ENCODE measurements at regions not wholly inside any gene's neighbourhood (a gene's known extent, or its start where the extent isn't known, plus 50 kb on each side); places are given as distances from the start of the nearest gene placed in this dataset.

GRCh38 chr1:56382929-56383328 lies 196.4 kb downstream of the PLPP3 start:
- ChIA-PET CTCF (no interaction called here), POLR2A (no interaction called here)
- TF ChIP-seq CTCF (IDR thresholded peaks at IDR 0.05; ENCODE audit: insufficient read depth, low read length, missing control alignments), result no peak
- DNase-seq (ENCODE audit: low read depth, low spot score), result no peak
- H3K4me3 ChIP-seq (ENCODE audit: low read depth, low read length), result no peak overlapping the region

DNA sequence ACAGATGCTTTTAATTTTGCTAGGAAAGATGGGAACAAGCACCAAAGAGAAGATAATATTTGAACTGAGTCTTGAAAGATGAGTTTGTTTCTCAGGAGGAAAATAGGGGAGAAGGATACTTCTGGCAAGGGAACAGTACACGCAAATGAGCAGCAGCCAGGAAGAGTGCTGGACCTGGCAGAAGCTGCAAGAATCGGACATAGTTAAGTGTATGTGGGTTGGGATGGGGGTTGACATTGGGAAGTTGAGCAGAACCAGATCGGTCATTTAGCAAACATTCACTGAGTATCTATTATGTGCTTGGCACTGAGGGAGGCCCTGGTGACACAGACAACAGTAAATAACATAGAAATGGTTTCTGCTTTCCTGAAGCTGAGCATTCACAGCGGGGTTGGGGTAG lies 198.8 kb downstream of the PLPP3 start:
- H3K4me3 ChIP-seq (ENCODE audit: low read depth, low read length), result no peak overlapping the region
- POLR2A ChIA-PET, result no interaction called here
- DNase-seq (ENCODE audit: low read depth, low spot score), result no peak
- TF ChIP-seq CTCF (IDR thresholded peaks at IDR 0.05; ENCODE audit: insufficient read depth, low read length, missing control alignments), result no peak
- CTCF ChIA-PET, result no interaction called here

- no peak for DNase-seq (ENCODE audit: low read depth, low spot score)
- TF ChIP-seq CTCF (IDR thresholded peaks at IDR 0.05; ENCODE audit: insufficient read depth, low read length, missing control alignments), result no peak
- ChIA-PET CTCF (no interaction called here), POLR2A (no interaction called here)
- no peak overlapping the region for H3K4me3 ChIP-seq (ENCODE audit: low read depth, low read length)
These were observed 200.9 kb downstream of the PLPP3 start for GRCh38 chr1:56378341-56379070.

- no peak overlapping the region for H3K4me3 ChIP-seq (ENCODE audit: low read depth, low read length)
- DNase-seq (ENCODE audit: low read depth, low spot score), result no peak
- POLR2A ChIA-PET, result no interaction called here
- TF ChIP-seq CTCF (IDR thresholded peaks at IDR 0.05; ENCODE audit: insufficient read depth, low read length, missing control alignments), result no peak
- CTCF ChIA-PET, result no interaction called here
These were observed 201.9 kb downstream of the PLPP3 start for GRCh38 chr1:56377431-56377830.

DNA sequence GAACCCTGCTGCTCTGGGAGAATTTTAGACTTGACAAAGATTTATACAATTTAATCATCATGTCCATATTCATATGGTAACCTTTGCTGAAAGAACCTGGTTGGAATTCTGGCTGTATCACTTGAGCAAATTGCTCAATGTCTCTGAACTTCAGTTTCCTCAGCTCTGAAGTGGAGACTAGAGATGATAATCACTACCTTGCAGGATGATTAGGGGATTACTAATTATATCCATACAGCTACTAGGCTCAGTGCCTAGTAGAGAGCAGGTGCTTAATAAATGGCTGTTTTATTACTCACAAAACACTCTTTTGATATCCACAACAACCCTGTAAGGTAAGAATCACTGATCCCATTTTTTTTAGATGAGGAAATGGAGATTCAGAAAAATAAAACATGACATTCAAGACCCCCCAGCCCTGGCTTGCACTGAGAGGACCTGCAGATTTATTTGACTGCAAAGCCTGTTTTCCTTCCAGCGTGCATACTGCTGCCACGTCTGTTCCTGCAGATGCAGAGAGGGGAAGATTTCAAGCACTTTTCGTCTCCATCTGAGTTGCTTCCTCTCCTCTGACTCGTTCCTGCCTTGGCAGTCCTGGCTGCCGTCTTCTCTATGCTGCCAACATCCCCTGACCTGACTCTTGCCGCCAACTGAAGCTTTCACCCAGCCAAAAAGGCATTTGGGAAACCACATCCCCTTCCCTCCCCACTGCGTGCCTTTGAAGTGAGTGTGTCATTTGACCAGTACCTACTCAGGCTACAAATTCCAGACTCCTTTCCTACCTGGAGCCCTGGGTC lies 203.0 kb downstream of the PLPP3 start:
- no peak for TF ChIP-seq CTCF (IDR thresholded peaks at IDR 0.05; ENCODE audit: insufficient read depth, low read length, missing control alignments)
- ChIA-PET CTCF (no interaction called here), POLR2A (no interaction called here)
- DNase-seq (ENCODE audit: low read depth, low spot score), result no peak
- H3K4me3 ChIP-seq (ENCODE audit: low read depth, low read length), result no peak overlapping the region

GRCh38 chr1:56375326-56375804 lies 204.0 kb downstream of the PLPP3 start:
- no peak for TF ChIP-seq CTCF (IDR thresholded peaks at IDR 0.05; ENCODE audit: insufficient read depth, low read length, missing control alignments)
- ChIA-PET POLR2A (no interaction called here), CTCF (no interaction called here)
- no peak overlapping the region for H3K4me3 ChIP-seq (ENCODE audit: low read depth, low read length)
- DNase-seq (ENCODE audit: low read depth, low spot score), result no peak

Measured in AG04449 (cell line).